ENCODE measurements at regions not wholly inside any gene's neighbourhood (a gene's known extent, or its start where the extent isn't known, plus 50 kb on each side); places are given as distances from the start of the nearest gene placed in this dataset.

DNA sequence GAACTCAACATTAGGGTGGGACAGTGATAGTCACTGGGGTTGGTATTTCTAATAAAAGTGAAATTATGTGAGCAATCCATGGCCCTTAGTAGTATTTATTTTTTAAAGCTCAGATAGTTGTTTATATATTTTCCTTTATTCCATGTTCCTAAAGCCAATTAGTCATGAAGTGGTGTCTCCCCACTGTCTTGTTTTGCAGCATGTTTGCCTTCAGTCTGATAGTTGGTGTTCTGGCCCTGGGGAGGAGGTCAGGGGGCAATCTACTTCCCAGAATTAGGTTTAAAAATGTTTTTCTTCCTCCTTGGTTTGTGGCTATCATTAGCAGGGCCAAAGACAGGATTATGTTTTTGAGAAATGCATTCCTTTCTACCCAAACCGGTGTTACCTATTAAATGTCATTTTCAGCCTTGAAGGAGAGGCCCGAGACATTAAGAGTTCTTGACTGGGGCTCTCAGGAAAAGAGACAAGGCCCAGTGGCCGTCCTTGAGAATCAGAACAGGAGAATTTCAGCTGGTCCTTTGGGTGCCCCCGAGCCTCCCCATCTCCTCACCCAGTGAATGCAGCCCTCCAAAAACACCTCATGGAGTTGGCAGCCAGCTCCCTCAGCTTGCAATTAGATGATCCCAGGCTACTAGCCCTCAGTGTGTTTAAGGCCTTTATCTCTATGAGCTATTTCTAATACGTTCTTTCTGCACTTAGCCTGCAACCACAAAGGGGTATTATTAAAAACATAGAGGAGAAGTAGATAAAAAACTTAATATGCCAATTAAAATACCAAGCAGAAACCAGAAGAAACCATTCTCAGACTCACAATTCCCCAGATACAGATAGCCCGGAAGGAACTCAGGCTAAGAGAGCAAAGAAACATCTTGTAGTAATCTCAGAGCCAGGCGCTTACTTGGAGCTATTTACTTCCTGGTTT is 71.3 kb upstream of the NGF start:
- TF ChIP-seq, protein P1, sequence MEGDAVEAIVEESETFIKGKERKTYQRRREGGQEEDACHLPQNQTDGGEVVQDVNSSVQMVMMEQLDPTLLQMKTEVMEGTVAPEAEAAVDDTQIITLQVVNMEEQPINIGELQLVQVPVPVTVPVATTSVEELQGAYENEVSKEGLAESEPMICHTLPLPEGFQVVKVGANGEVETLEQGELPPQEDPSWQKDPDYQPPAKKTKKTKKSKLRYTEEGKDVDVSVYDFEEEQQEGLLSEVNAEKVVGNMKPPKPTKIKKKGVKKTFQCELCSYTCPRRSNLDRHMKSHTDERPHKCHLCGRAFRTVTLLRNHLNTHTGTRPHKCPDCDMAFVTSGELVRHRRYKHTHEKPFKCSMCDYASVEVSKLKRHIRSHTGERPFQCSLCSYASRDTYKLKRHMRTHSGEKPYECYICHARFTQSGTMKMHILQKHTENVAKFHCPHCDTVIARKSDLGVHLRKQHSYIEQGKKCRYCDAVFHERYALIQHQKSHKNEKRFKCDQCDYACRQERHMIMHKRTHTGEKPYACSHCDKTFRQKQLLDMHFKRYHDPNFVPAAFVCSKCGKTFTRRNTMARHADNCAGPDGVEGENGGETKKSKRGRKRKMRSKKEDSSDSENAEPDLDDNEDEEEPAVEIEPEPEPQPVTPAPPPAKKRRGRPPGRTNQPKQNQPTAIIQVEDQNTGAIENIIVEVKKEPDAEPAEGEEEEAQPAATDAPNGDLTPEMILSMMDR (IDR thresholded peaks at IDR 0.05) = no peak

DNA sequence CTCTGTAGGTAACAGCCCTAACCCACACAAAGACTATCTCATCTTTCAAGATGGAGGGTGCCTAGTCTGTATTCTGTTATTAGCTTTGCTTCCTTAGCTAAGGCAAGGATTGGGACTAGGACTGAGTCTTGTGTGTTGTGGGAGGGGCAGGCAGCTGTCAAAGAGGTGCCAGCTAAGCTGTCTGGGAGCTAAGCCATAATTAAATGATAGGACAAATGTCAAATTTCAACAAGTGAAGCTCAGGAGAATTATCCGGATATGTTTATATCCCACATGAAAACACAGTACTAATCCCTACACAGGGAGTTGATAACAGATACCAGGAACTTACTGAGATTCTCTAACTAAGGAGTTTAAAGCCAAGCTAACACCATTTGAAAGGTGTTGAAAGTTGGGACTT is 70.5 kb upstream of the NGF start:
- TF ChIP-seq, protein P1 (IDR thresholded peaks at IDR 0.05) = no peak

DNA sequence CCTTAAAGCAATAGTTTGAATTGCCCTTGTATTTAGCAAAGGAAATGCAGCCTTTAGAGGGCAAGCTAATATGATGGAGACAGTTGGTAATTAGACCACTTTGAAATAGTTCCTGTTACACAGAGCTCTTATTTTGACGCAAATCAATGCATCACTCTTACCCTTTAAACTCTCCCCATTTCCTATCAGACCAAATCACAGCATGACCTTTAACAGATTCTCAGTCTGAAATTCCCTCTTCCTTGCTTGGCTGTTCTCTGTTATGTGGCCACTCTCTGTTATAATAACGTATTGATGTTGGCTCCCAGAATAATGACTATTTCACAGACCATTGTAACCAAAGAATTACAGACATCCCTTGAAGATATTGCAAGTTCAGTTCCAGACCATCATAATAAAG is 66.9 kb upstream of the NGF start:
- TF ChIP-seq, protein P1 (IDR thresholded peaks at IDR 0.05) = no peak

DNA sequence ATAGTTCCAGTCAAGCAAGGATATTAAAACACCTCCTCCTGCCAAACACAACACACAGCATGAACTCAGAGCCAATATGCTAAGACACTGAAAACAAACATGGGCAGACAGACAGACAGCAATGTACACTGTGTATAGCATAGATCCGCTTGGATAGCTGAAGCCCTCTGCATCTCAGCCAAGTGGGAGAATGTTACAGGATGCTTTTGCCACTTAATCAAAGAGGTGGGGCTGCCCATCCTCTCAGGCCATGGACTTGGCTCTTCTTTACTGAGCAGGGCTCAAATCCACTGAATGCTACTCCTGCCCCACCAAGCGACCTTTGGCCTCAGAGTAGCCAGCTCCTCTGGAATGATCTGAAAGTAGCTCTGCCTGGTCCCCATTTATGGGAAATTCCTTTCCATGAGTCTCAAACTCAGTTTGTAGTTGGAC is 64.7 kb upstream of the NGF start:
- TF ChIP-seq, protein P1 (IDR thresholded peaks at IDR 0.05) = no peak

DNA sequence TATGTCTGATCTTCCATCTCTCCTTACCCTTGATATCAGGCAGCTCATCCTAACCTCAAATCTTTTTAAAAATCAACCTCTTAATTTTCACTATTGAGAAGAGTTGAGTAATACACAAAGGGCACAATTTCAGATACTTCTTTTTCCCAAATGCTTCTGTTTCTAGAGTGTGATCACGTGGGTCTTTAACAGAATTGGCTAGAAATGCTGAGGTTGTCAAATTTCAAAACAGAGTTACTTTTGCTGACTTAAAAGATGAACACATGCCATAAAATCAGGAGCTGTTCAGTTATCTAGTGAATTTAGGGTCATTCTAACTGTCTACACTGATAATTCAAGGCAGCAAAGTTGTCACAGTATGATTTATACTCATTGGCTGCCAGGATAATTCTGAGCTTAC is 63.6 kb upstream of the NGF start:
- TF ChIP-seq, protein P1 (IDR thresholded peaks at IDR 0.05) = no peak

DNA sequence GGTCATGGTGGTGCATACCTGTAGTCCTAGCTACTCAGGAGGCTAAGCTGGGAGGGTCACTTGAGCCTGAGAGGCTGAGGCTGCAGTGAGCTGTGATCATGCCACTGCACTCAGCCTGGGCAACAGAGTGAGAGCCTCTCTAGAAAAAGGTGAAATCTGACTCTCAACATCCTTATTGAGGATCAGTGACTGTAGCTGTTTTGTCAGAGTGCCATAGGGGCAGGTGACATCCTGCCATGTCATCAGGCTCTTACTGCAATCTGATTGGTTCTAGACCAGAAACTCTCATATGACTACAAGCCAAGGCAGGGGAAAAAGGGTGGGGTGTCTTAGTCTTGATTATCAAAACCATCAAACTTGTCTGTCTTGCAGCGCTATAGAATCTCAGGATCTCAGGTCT is 62.8 kb upstream of the NGF start:
- TF ChIP-seq, protein P1 (IDR thresholded peaks at IDR 0.05) = no peak

DNA sequence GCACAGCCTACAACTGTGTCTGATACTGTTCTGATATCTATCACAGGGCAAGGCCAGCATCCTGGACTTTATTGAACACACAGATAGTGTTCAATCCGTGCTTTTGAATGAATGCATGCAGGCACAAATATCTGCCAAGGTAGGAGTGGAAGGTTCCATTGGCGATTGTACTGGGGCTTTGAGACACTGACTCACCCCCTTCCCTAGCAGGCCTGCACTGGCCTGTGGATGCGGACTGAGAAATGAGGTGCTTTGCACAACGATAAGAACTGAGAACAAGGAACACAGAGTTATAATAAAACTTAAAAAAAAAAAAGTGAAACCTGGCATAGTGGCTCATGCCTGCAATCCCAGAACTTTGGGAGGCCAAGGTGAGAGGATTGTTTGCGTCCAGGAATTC is 62.4 kb upstream of the NGF start:
- TF ChIP-seq, protein P1 (IDR thresholded peaks at IDR 0.05) = no peak

All from LNCAP (cell line).